Calu3 (cell line): ENCODE measurements at regions not wholly inside any gene's neighbourhood (a gene's known extent, or its start where the extent isn't known, plus 50 kb on each side); places are given as distances from the start of the nearest gene placed in this dataset.
"Not testable (repeated sequence)": the region's sequence is repeated elsewhere in the genome, so short reads cannot be mapped to it uniquely, and the experiment has no call there.

Experiments
- BruUV-seq: library from RNA; stranded (reverse); fragments of 400-500 nt; replicated peaks from 2 replicates; lab custom pipeline; 2021; lab: Mats Ljungman, UMichigan
- CTCF ChIA-PET: fragments of 300-600 bp; sonication (Branson Sonifier 250); formaldehyde crosslinking; loops from one replicate; lab custom pipeline; 2022; ENCODE audit warnings: antibody characterized with exemption; lab: Charles Lee
- DNase-seq: peaks from one replicate; pipeline ENCODE4 v3.0.0; 2022
- H3K27ac Mint-ChIP-seq: one replicate; pipeline ENCODE4 v1.8.0; 2022; ENCODE audit warnings: mixed read lengths; ENCODE audit not compliant: unreplicated experiment
- H3K27me3 Mint-ChIP-seq: one replicate; pipeline ENCODE4 v1.8.0; 2022; ENCODE audit warnings: mixed read lengths; ENCODE audit not compliant: unreplicated experiment
- H3K36me3 Mint-ChIP-seq: one replicate; pipeline ENCODE4 v1.8.0; 2022; ENCODE audit warnings: mild to moderate bottlenecking, moderate library complexity, mixed read lengths; ENCODE audit not compliant: insufficient read depth, unreplicated experiment
- H3K4me1 Mint-ChIP-seq: one replicate; pipeline ENCODE4 v1.8.0; 2022; ENCODE audit warnings: mild to moderate bottlenecking, low read depth, mixed read lengths; ENCODE audit not compliant: unreplicated experiment
- H3K4me3 Mint-ChIP-seq: one replicate; pipeline ENCODE4 v1.8.0; 2022; ENCODE audit warnings: mild to moderate bottlenecking, low read depth, moderate library complexity, mixed read lengths; ENCODE audit not compliant: unreplicated experiment
- H3K9me3 Mint-ChIP-seq: one replicate; pipeline ENCODE4 v1.8.0; 2022; ENCODE audit warnings: low read depth, mixed read lengths; ENCODE audit not compliant: unreplicated experiment
- intact Hi-C: fragments of 100-400 bp; cut with micrococcal nuclease; formaldehyde crosslinking; loops from one replicate; pipeline ENCODE4 v1.10.0; 2022; ENCODE audit not compliant: unreplicated experiment
- TF ChIP-seq, protein P1 (sequence below): fragments of 200-600 bp; IDR thresholded peaks from one replicate; pipeline ENCODE4 v1.8.0; 2022; ENCODE audit warnings: antibody characterized with exemption; ENCODE audit not compliant: unreplicated experiment

DNA sequence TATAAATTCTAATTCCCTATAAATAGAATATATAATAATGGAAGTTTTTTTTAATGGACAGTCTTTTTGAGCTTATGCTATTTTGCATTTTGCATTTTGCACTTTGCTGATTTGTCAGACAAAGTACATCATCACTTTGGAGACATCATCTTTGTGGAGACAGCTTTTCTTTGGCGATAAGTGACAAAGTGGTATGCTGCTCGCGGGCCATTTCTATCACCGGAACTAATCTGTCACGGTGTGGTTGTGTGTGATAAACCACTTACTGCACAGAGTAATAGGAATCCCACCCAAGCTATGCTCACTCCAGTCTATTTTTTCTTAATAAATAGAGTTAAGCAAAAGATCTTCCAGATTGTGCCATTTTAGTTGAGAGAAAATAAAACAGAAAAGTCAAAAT is 133.1 kb downstream of the MACIR start:
- no peaks in the 10 kb centered on the region for H3K36me3 Mint-ChIP-seq
- no peak overlapping the region for H3K27ac Mint-ChIP-seq
- H3K9me3 Mint-ChIP-seq: no peaks in the 10 kb centered on the region
- no peaks in the 10 kb centered on the region for H3K27me3 Mint-ChIP-seq
- CTCF ChIA-PET: no interaction called here
- DNase-seq: no peak
- no TSS peak for BruUV-seq
- no peaks in the 10 kb centered on the region for H3K4me1 Mint-ChIP-seq
- intact Hi-C loops: no loop called here
- TF ChIP-seq, protein P1, sequence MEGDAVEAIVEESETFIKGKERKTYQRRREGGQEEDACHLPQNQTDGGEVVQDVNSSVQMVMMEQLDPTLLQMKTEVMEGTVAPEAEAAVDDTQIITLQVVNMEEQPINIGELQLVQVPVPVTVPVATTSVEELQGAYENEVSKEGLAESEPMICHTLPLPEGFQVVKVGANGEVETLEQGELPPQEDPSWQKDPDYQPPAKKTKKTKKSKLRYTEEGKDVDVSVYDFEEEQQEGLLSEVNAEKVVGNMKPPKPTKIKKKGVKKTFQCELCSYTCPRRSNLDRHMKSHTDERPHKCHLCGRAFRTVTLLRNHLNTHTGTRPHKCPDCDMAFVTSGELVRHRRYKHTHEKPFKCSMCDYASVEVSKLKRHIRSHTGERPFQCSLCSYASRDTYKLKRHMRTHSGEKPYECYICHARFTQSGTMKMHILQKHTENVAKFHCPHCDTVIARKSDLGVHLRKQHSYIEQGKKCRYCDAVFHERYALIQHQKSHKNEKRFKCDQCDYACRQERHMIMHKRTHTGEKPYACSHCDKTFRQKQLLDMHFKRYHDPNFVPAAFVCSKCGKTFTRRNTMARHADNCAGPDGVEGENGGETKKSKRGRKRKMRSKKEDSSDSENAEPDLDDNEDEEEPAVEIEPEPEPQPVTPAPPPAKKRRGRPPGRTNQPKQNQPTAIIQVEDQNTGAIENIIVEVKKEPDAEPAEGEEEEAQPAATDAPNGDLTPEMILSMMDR: no peak
- no peak overlapping the region for H3K4me3 Mint-ChIP-seq

DNA sequence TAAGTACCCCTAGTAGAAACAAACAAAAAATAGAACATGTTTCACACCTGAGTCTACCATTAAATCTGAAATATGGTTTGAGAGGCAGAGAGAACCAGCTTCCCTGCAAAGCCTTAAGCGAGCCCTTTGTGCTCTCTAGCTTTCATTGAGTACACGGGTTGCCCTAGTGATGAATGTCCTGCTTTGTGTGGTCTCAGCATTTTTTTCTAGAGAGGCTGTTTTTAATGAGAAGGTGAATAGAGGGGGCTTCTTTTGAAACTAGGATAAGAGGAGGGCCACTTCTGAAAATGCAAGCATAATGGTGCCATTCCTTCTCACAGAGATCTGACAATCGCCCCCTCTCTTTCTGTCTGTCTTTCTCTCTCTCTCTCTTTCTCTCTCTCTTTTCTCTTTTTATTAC is 131.3 kb downstream of the MACIR start:
- no peaks in the 10 kb centered on the region for H3K36me3 Mint-ChIP-seq
- CTCF ChIA-PET: no interaction called here
- DNase-seq: no peak
- intact Hi-C loops: no loop called here
- no peaks in the 10 kb centered on the region for H3K4me1 Mint-ChIP-seq
- BruUV-seq: no TSS peak
- TF ChIP-seq, protein P1: no peak
- H3K4me3 Mint-ChIP-seq: no peak overlapping the region
- H3K27ac Mint-ChIP-seq: no peak overlapping the region
- H3K9me3 Mint-ChIP-seq: no peaks in the 10 kb centered on the region
- H3K27me3 Mint-ChIP-seq: no peaks in the 10 kb centered on the region

DNA sequence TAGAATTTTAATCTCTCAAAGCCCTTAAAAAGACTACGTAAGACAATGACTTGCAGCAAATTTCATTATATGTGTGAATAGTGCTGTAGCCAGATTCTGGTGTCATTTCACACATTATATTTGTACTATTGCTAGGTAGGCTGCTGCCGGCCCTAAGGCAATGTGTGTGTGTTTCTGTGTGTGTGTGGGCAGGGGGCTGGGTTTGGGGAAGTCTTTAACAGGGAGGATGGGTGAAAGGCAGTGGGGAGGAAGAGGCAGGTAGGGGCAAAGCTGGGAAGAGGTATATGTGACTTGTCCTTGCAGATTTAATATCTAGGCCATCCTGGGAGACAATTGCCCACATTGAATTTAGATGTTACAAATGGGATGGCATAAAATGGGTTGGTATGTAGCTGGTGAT is 130.8 kb downstream of the MACIR start:
- Mint-ChIP-seq H3K4me1 (no peaks in the 10 kb centered on the region), H3K4me3 (no peak overlapping the region), H3K36me3 (no peaks in the 10 kb centered on the region), H3K27me3 (no peaks in the 10 kb centered on the region), H3K9me3 (no peaks in the 10 kb centered on the region), H3K27ac (no peak overlapping the region)
- TF ChIP-seq, protein P1: no peak
- no TSS peak for BruUV-seq
- CTCF ChIA-PET: no interaction called here
- DNase-seq: no peak
- intact Hi-C loops: no loop called here

- CTCF ChIA-PET: interaction anchor here (1.2 kb wide), 1 partner anchor 27 kb away, joined by 3 read pairs; no protein-coding TSS in a partner anchor
- no peaks in the 10 kb centered on the region for H3K27me3 Mint-ChIP-seq
Measured at GRCh38 chr5:103385722-103386121, 127.2 kb downstream of the MACIR start.

DNA sequence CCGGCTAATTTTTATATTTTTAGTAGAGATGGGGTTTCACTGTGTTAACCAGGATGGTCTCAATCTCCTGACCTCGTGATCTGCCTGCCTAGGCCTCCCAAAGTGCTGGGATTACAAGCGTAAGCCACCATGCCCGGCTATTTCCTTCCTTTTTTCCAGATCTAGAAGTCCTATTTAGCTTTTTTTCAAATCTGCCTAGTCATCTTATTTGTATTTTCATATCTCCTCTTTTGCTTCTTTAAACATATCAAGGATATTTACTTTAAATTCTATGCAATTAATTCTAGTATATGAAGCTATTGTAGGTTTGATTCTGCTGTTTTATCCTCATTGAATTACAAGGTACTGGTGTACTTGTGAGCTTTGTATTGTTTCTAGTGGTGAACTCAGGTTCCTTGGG is 119.1 kb downstream of the MACIR start:
- BruUV-seq, H3K4me3 Mint-ChIP-seq, CTCF ChIA-PET, H3K9me3 Mint-ChIP-seq, H3K27ac Mint-ChIP-seq, H3K27me3 Mint-ChIP-seq, DNase-seq, H3K36me3 Mint-ChIP-seq: not testable (repeated sequence)
- intact Hi-C loops: loop anchor here (5.0 kb wide), 1 partner anchor 145 kb away; no protein-coding TSS in a partner anchor
- H3K4me1 Mint-ChIP-seq: peaks cover 14% of the 10 kb centered on the region

More at GRCh38 chr5:103385722-103386121, 127.2 kb downstream of the MACIR start:
- no peak for DNase-seq
- BruUV-seq: no TSS peak
- H3K27ac Mint-ChIP-seq: no peak overlapping the region
- no peak overlapping the region for H3K4me3 Mint-ChIP-seq
- peaks cover 5% of the 10 kb centered on the region for H3K9me3 Mint-ChIP-seq
- no peaks in the 10 kb centered on the region for H3K4me1 Mint-ChIP-seq
- TF ChIP-seq, protein P1: no peak
- intact Hi-C loops: no loop called here
- no peaks in the 10 kb centered on the region for H3K36me3 Mint-ChIP-seq
